ENCODE measurements at regions not wholly inside any gene's neighbourhood (a gene's known extent, or its start where the extent isn't known, plus 50 kb on each side); places are given as distances from the start of the nearest gene placed in this dataset.

DNA sequence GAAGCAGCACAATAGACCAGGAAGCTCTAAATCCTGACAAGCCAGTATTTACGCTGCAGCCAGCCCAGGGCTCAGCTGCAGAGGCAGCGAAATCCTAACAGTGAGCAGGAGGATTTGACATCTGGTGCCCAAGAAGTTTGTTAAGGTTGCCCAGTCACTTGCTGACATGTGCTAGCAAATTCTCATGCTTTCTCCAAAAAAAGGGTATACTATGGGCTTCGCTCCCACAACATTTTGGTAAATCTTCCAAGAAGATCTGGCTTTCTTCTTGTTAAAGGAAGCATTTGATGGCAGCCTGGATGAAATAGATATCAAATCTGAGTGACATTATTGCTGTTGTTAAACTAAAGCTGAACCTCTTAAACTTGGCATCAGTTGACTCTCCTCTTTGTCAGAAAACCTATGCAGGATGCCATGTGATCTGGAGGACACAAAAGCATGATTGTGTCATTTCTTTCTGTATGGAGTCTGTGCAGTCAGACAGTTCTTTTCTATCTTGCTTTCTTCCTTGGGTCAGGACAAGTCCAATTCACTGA, 949.7 kb upstream of the RBFOX1 start:
- no peak for FAIRE-seq
- no peak for TF ChIP-seq CTCF (IDR thresholded peaks at IDR 0.05; ENCODE audit: insufficient read depth, missing control alignments)
- DNase-seq (ENCODE audit: insufficient read length, low spot score) = no peak

- FAIRE-seq (no peak), DNase-seq (ENCODE audit: insufficient read length, low spot score) (no peak)
- no peak for TF ChIP-seq CTCF (IDR thresholded peaks at IDR 0.05; ENCODE audit: insufficient read depth, missing control alignments)
These were observed 950.7 kb upstream of the RBFOX1 start for GRCh38 chr16:6381896-6382295.

DNA sequence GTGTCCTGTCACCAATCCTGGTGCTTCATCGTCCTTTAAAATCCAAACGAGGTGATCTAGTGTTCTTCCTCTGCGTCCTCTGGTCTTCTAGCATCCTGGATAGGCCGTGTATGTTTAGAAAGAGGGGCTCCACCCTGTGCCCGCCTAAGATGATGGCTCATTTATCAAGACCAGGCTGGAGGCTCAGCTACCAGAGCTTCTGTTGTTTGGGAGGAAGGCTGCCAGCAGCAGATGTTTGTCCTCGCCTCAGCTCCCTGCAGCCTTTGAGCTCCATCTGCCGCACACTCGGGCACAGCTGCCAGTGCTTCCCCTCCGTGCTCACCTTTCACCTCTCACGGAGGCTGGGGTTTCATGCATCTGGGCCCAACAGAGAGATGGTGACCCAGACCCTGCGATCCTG, 954.7 kb upstream of the RBFOX1 start:
- TF ChIP-seq CTCF (IDR thresholded peaks at IDR 0.05; ENCODE audit: insufficient read depth, missing control alignments) = no peak
- FAIRE-seq = no peak
- no peak for DNase-seq (ENCODE audit: insufficient read length, low spot score)

- DNase-seq (ENCODE audit: insufficient read length, low spot score) (no peak), FAIRE-seq (no peak)
- TF ChIP-seq CTCF (IDR thresholded peaks at IDR 0.05; ENCODE audit: insufficient read depth, missing control alignments) = no peak
These were observed 957.1 kb upstream of the RBFOX1 start for GRCh38 chr16:6375465-6376075.

GRCh38 chr16:6374821-6375220, 957.8 kb upstream of the RBFOX1 start:
- no peak for FAIRE-seq
- no peak for TF ChIP-seq CTCF (IDR thresholded peaks at IDR 0.05; ENCODE audit: insufficient read depth, missing control alignments)
- DNase-seq (ENCODE audit: insufficient read length, low spot score) = no peak

GRCh38 chr16:6364846-6365245, 967.8 kb upstream of the RBFOX1 start:
- no peak for TF ChIP-seq CTCF (IDR thresholded peaks at IDR 0.05; ENCODE audit: insufficient read depth, missing control alignments)

GRCh38 chr16:6363896-6364607, 968.6 kb upstream of the RBFOX1 start:
- TF ChIP-seq CTCF (IDR thresholded peaks at IDR 0.05; ENCODE audit: insufficient read depth, missing control alignments) = no peak
- FAIRE-seq = no peak
- DNase-seq (ENCODE audit: insufficient read length, low spot score) = no peak

More at GRCh38 chr16:6364846-6365245, 967.8 kb upstream of the RBFOX1 start:
- DNase-seq (ENCODE audit: insufficient read length, low spot score) = no peak
- FAIRE-seq = no peak
